Mucosa of descending colon (tissue), 3 donors: ENCODE measurements at regions not wholly inside any gene's neighbourhood (a gene's known extent, or its start where the extent isn't known, plus 50 kb on each side); places are given as distances from the start of the nearest gene placed in this dataset.

Experiments
- ATAC-seq: fragments of 200-7000 bp; cut with Tn5 transposase; one replicate; pipeline ENCODE4 v1.9.1; 2020; ENCODE audit warnings: mild to moderate bottlenecking, moderate library complexity
- DNase-seq, 3 donors: peaks; one replicate each; pipeline ENCODE4 v3.0.0-alpha.2; 2020
- H3K36me3 ChIP-seq: fragments of 200-600 bp; one replicate; pipeline ENCODE4 v1.8.0; 2021; ENCODE audit warnings: low read depth, mild to moderate bottlenecking
- H3K4me1 ChIP-seq: fragments of 200-600 bp; one replicate; pipeline ENCODE4 v1.8.0; 2021; ENCODE audit warnings: low read depth, mild to moderate bottlenecking
- H3K4me3 ChIP-seq: fragments of 200-600 bp; one replicate; pipeline ENCODE4 v1.8.0; 2021; ENCODE audit warnings: mild to moderate bottlenecking
- H3K9me3 ChIP-seq: fragments of 200-600 bp; one replicate; pipeline ENCODE4 v1.8.0; 2021; ENCODE audit warnings: mild to moderate bottlenecking
- intact Hi-C, 2 donors: fragments of 100-400 bp; cut with DNase I in 1 of 2; cut with micrococcal nuclease in 1 of 2; formaldehyde crosslinking; loops; one replicate each; pipeline versions ENCODE4 v1.11.0 to v1.11.1; 2022; cut with DNase I, micrococcal nuclease
- TF ChIP-seq, protein P1 (sequence below): fragments of 200-600 bp; IDR thresholded peaks from one replicate; pipeline ENCODE4 v1.8.0; 2022; ENCODE audit warnings: antibody characterized with exemption, mild to moderate bottlenecking
- donor health status: DM: no; HTN: no; CAD: no; lungs with moderate emphysema.
- donor health status: DM: no; HTN: no; CAD: no.
- donor health status: DM: no; HTN: yes; CAD: no.

DNA sequence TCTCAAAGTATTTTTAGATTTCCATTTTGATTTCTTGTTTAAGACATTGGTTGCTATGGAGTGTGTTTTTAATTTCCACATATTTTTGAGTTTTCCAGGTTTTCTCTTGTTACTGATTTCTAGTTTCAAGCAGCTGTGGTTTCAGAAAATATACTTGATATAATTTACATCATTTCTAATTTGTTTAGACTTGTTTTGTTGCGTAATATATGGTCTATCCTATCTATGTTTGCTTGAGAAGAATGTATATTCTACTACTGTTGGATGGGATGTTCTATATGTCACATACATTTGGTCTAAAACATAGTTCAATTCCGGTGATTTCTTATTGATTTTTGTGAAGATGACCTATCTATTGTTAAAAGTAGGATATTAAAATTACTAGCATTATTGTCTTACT lies 170.5 kb upstream of the EMCN start:
- TF ChIP-seq, protein P1, sequence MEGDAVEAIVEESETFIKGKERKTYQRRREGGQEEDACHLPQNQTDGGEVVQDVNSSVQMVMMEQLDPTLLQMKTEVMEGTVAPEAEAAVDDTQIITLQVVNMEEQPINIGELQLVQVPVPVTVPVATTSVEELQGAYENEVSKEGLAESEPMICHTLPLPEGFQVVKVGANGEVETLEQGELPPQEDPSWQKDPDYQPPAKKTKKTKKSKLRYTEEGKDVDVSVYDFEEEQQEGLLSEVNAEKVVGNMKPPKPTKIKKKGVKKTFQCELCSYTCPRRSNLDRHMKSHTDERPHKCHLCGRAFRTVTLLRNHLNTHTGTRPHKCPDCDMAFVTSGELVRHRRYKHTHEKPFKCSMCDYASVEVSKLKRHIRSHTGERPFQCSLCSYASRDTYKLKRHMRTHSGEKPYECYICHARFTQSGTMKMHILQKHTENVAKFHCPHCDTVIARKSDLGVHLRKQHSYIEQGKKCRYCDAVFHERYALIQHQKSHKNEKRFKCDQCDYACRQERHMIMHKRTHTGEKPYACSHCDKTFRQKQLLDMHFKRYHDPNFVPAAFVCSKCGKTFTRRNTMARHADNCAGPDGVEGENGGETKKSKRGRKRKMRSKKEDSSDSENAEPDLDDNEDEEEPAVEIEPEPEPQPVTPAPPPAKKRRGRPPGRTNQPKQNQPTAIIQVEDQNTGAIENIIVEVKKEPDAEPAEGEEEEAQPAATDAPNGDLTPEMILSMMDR: no peak
- ATAC-seq: no peak
- Histone ChIP-seq H3K4me1 (no peaks in the 10 kb centered on the region), H3K36me3 (no peaks in the 10 kb centered on the region), H3K9me3 (no peaks in the 10 kb centered on the region), H3K4me3 (no peak overlapping the region)
- intact Hi-C loops: no loop called here
- DNase-seq: no peak

DNA sequence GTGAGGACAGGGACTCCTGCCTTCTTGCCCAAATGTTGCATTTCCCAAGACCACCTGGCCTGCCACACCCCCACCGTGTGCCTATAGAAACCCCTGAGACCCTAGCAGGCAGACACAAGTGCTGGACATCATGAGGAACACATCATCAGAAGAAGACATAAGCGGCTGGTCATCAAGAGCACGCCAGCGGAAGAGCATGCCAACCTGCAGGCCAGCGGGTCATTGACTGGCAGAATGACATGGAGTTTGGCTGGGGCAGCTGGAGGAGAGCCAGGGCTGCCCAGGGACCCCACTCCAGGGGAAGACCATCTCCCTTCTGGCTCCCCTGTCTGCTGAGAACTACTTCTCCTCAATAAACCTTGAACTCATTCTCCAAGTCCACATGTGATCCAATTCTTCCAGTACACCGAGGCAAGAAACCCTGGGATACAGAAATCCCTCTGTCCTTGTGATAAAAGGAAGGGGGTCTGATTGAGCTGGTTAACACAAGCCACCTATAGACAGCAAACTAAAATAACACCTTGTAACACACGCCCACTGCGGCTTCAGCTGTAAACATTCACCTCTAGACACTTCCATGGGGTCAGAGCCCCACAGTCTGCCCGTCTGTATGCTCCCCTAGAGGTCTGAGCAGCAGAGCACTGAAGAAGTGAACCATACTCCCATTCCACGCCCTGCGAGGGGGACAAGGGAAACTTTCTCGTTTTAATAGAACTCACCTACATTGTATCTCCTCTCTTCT lies 164.8 kb upstream of the EMCN start:
- ATAC-seq: no peak
- no peak for DNase-seq
- Histone ChIP-seq H3K9me3 (no peaks in the 10 kb centered on the region), H3K4me1 (no peaks in the 10 kb centered on the region), H3K4me3 (no peak overlapping the region), H3K36me3 (no peaks in the 10 kb centered on the region)
- TF ChIP-seq, protein P1: no peak
- intact Hi-C loops: no loop called here

DNA sequence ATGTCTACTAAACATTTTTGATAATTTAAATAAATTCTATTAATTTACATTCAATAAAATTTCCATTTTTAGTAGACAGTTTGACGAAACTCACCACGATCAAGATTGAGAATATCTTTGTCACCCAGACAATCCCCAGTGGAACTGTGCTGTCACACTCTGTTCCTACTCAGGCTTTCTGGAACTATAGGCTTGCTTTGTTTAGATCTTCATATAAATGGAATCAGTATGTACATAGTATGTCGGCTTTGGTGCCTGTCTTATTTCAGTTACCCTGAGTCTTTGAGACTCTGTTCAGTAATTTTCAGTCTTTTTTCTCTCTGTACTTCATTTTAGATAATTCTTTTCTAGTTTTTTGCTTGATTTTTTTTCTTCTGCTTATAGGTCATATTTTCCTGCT lies 163.5 kb upstream of the EMCN start:
- Histone ChIP-seq H3K36me3 (no peaks in the 10 kb centered on the region), H3K4me3 (no peak overlapping the region), H3K4me1 (no peaks in the 10 kb centered on the region), H3K9me3 (no peaks in the 10 kb centered on the region)
- no peak for ATAC-seq
- intact Hi-C loops: no loop called here
- TF ChIP-seq, protein P1: no peak
- DNase-seq: no peak

DNA sequence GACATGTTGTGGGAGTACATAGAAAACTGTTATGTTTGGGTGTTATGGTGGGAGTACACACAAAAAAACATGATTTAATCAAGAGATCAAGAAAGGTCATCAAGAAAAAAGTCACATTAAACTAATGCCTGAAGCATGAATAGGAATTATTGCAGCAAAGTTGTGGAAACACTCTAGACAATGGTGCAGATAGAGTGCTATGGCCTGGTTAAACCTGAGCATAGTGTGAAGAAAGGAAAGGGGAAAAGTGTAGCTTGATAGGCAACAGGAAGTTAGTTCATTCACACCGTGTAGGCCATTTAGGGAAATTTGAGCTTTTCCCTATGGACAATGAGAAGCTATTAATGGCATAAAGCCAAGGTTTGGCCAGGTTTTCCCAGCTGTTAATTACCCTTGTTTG lies 162.1 kb upstream of the EMCN start:
- intact Hi-C loops: no loop called here
- H3K9me3 ChIP-seq: no peaks in the 10 kb centered on the region
- H3K36me3 ChIP-seq: no peaks in the 10 kb centered on the region
- ATAC-seq (no peak), DNase-seq (no peak)
- no peaks in the 10 kb centered on the region for H3K4me1 ChIP-seq
- TF ChIP-seq, protein P1: no peak
- no peak overlapping the region for H3K4me3 ChIP-seq

DNA sequence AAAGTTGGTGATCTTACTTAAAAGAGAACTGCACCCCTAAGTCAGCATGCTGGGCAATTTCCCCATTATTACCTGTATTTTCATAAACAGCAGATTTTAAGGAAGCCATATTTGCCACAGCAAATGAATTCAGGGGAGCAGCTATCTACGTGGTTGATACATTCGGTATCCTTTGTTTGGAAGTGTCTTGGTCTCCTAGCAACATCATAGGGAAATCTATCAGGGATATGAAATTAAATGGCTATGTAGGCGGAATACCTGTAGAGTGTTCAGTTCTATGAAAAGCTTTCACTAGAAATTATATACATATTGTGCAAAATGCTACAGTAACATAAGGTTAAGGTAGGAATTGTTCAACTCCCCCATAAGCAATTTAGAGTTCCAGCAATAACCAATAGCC lies 157.2 kb upstream of the EMCN start:
- intact Hi-C loops: no loop called here
- DNase-seq: no peak
- Histone ChIP-seq H3K36me3 (no peaks in the 10 kb centered on the region), H3K9me3 (no peaks in the 10 kb centered on the region), H3K4me3 (no peak overlapping the region), H3K4me1 (no peaks in the 10 kb centered on the region)
- TF ChIP-seq, protein P1: no peak
- no peak for ATAC-seq

DNA sequence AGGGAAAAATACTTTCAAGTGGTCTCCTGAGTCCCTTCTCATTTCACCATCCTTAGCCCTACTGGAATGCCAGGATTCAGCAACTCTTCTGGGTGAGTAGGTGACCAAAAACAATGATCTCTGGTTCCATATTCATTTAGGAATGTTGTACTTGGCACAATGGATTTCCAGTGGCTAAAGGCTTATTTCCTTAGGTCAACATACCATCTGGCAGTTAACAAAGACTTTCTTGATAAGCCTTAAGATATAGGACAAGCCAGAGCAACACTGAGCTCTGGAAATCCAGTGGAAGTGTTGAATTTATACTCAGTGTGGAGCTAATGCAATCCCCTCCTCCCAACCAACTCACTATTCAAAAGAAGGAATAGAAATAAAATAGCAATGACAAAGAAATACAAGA lies 139.4 kb upstream of the EMCN start:
- H3K36me3 ChIP-seq: no peaks in the 10 kb centered on the region
- intact Hi-C loops: no loop called here
- H3K9me3 ChIP-seq: no peaks in the 10 kb centered on the region
- no peak overlapping the region for H3K4me3 ChIP-seq
- TF ChIP-seq, protein P1: no peak
- DNase-seq (no peak), ATAC-seq (no peak)
- H3K4me1 ChIP-seq: no peaks in the 10 kb centered on the region
